DOHH2 (cell line): ENCODE measurements at regions not wholly inside any gene's neighbourhood (a gene's known extent, or its start where the extent isn't known, plus 50 kb on each side); places are given as distances from the start of the nearest gene placed in this dataset.

ENCODE experiments used
- EZH2phosphoT487 ChIP-seq: fragments of 200-600 bp; sonication (generic); IDR thresholded peaks from 2 replicates; pipeline ENCODE4 v1.6.1; 2017; ENCODE audit warnings: borderline replicate concordance, mild to moderate bottlenecking, antibody characterized with exemption, low read length, moderate library complexity, mixed read lengths
- TF ChIP-seq, protein P1 (sequence below): fragments of 200-600 bp; sonication (generic); IDR thresholded peaks from one replicate; pipeline ENCODE4 v1.5.1; 2014; ENCODE audit warnings: antibody characterized with exemption, mild to moderate bottlenecking, low read depth, low read length; ENCODE audit not compliant: poor library complexity, severe bottlenecking

GRCh38 chr2:116809109-116809508 is 1005.4 kb upstream of the DDX18 start:
- TF ChIP-seq, protein P1, sequence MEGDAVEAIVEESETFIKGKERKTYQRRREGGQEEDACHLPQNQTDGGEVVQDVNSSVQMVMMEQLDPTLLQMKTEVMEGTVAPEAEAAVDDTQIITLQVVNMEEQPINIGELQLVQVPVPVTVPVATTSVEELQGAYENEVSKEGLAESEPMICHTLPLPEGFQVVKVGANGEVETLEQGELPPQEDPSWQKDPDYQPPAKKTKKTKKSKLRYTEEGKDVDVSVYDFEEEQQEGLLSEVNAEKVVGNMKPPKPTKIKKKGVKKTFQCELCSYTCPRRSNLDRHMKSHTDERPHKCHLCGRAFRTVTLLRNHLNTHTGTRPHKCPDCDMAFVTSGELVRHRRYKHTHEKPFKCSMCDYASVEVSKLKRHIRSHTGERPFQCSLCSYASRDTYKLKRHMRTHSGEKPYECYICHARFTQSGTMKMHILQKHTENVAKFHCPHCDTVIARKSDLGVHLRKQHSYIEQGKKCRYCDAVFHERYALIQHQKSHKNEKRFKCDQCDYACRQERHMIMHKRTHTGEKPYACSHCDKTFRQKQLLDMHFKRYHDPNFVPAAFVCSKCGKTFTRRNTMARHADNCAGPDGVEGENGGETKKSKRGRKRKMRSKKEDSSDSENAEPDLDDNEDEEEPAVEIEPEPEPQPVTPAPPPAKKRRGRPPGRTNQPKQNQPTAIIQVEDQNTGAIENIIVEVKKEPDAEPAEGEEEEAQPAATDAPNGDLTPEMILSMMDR = no peak
- TF ChIP-seq EZH2phosphoT487 = no peak
